B cell (primary cell): ENCODE measurements at regions not wholly inside any gene's neighbourhood (a gene's known extent, or its start where the extent isn't known, plus 50 kb on each side); places are given as distances from the start of the nearest gene placed in this dataset.

Source experiments
- CTCF ChIP-seq: fragments of 200-600 bp; IDR thresholded peaks from one replicate; pipeline ENCODE4 v1.8.0; 2022; ENCODE audit warnings: antibody characterized with exemption, mild to moderate bottlenecking
- EZH2 ChIP-seq: IDR thresholded peaks from 2 replicates; pipeline ENCODE4 v1.6.1; 2012; ENCODE audit warnings: borderline replicate concordance, low read depth, mild to moderate bottlenecking, moderate library complexity, low read length; ENCODE audit not compliant: insufficient read depth, poor library complexity, severe bottlenecking

- TF ChIP-seq CTCF (no peak), EZH2 (no peak)
Observed at GRCh38 chr5:35372482-35372881, 142.2 kb upstream of the PRLR start.
